GM18519 (cell line): ENCODE measurements at regions not wholly inside any gene's neighbourhood (a gene's known extent, or its start where the extent isn't known, plus 50 kb on each side); places are given as distances from the start of the nearest gene placed in this dataset.

Experiments used
- ATAC-seq: cut with Tn5 transposase; IDR thresholded peaks from one replicate; pipeline ENCODE4 v1.9.1; 2021; ENCODE audit warnings: mild to moderate bottlenecking, moderate library complexity; ENCODE audit not compliant: unreplicated experiment, low FRiP score

GRCh38 chr6:14450133-14450504, 332.5 kb downstream of the CD83 start:
- no peak for ATAC-seq

GRCh38 chr6:14450578-14450977, 333.0 kb downstream of the CD83 start:
- ATAC-seq: no peak

- ATAC-seq: no peak
Observed at GRCh38 chr6:14451594-14452374, 334.2 kb downstream of the CD83 start.

- no peak for ATAC-seq
Observed at GRCh38 chr6:14452567-14453527, 335.3 kb downstream of the CD83 start.

GRCh38 chr6:14453712-14454472, 336.3 kb downstream of the CD83 start:
- no peak for ATAC-seq

- ATAC-seq: no peak
Observed at GRCh38 chr6:14454473-14454775, 336.9 kb downstream of the CD83 start.

GRCh38 chr6:14455427-14455826, 337.9 kb downstream of the CD83 start:
- ATAC-seq: no peak

GRCh38 chr6:14455876-14456648, 338.5 kb downstream of the CD83 start:
- no peak for ATAC-seq

- ATAC-seq: no peak
Observed at GRCh38 chr6:14456941-14457340, 339.4 kb downstream of the CD83 start.

- ATAC-seq: no peak
Observed at GRCh38 chr6:14458669-14459266, 341.2 kb downstream of the CD83 start.

GRCh38 chr6:14459315-14459714, 341.7 kb downstream of the CD83 start:
- no peak for ATAC-seq

GRCh38 chr6:14460556-14460955, 343.0 kb downstream of the CD83 start:
- ATAC-seq: no peak

GRCh38 chr6:14462135-14462534, 344.6 kb downstream of the CD83 start:
- no peak for ATAC-seq

- ATAC-seq: no peak
Observed at GRCh38 chr6:14462566-14462965, 345.0 kb downstream of the CD83 start.

- ATAC-seq: no peak
Observed at GRCh38 chr6:14463110-14463509, 345.5 kb downstream of the CD83 start.

- no peak for ATAC-seq
Observed at GRCh38 chr6:14464055-14464454, 346.5 kb downstream of the CD83 start.

- ATAC-seq: no peak
Observed at GRCh38 chr6:14464716-14465115, 347.1 kb downstream of the CD83 start.

GRCh38 chr6:14466278-14466677, 348.7 kb downstream of the CD83 start:
- no peak for ATAC-seq

GRCh38 chr6:14467591-14467990, 350.0 kb downstream of the CD83 start:
- ATAC-seq: no peak
